Right renal cortex interstitium (tissue), 3 donors: ENCODE measurements at regions not wholly inside any gene's neighbourhood (a gene's known extent, or its start where the extent isn't known, plus 50 kb on each side); places are given as distances from the start of the nearest gene placed in this dataset.

Source experiments
- DNase-seq, 3 donors: peaks; one replicate each; pipeline ENCODE4 v3.0.0-alpha.2; 2013; ENCODE audit warnings: low read depth in 3 of 3, low spot score in 2 of 3

DNA sequence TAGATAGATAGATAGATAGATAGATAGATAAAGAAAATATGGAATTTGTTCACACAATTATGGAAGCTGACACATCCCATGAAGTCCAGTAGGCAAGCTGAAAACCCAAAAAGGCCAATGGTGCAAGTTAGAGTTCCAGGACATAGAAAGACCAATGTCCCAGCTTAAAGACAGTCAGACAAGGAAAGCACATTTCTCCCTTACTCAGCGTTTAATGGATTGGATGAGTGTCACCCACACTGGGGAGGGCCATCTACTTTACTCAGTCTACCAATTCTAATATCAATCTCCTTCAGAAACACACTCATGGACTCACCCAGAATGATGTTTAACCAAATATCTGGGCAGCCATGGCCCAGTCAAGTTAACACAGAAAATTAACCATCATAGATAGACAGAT, 327.7 kb upstream of the CDH11 start:
- no peak for DNase-seq

DNA sequence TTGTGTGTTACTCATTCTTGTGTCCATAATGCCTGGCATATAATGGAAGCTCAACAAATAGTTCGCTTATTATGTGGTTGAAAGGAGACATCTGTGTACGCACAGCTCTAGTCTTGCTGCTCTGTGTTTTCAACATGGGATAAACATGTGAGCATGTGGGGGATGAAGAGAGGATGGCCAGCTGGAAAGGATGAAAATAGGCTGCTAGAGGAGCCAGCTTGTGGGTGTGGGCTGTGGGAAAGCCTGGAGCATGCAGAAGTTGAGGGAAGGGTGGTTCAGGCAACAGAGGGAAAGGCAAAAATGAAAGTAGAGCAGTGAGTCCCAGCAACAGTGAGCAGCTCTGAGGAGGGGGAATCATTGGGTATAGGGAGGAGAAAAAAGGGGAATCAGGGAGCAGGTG, 324.6 kb upstream of the CDH11 start:
- DNase-seq, result no peak

DNA sequence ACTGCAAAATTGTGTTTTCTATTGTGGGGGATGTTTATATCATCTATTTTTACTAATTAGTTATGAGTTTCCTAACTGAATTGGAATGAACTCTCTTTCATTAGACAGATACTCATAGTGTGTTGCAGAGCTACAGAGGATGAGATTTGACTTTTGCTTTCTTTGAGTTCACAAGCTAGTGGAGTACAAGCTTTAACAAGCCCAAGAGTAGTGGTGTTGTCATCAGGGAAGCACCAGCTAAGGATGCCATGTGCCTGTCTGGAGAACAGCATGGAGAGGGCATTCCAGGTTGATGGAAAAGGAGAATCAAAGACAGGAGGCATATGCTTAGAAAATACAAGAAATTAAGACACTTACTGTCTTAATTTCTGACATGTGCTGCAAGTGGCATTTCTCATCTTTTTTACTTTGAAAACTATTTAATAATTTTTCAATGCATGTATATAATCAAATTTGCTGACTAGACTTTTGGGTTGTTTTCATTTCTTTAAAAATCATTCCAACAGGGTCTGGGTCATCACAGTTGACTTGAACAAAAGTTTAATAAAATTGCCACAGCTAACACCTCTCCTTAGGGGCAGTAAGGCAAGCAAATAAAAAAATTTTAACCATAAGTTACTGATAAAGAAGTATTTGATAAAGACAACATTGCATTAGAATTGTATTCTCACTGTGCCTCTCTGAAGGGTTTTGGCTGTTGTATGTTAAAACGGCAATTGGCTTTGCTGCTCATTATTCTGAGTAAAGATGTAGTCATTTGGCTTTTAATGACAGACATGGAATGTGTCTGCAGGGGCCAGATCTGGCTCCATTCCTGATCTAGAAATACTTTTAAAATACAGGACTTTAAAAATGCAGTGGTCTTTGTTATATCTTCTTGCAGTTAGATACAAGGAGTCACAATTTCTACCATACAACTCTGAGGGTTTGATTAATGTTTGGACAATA, 323.7 kb upstream of the CDH11 start:
- DNase-seq, result no peak

DNA sequence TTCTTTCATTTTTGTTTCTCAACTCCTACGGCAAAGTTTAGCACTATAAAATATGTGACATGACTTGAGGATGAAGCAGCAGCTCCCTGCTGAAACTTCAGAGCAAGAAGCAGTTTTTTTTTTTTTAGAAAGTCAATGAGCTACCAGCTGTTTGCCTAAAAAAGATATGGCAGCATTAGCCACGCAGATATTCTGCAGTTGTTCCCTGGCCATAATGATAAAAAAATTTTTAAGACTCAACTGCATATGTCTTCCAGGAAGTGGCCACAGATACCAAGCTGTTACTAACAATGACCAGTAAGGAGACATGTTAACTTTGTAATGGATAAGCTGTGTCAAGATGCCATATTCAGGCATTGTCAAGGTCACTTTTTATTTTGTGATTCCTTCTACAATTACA, 319.6 kb upstream of the CDH11 start:
- no peak for DNase-seq

DNA sequence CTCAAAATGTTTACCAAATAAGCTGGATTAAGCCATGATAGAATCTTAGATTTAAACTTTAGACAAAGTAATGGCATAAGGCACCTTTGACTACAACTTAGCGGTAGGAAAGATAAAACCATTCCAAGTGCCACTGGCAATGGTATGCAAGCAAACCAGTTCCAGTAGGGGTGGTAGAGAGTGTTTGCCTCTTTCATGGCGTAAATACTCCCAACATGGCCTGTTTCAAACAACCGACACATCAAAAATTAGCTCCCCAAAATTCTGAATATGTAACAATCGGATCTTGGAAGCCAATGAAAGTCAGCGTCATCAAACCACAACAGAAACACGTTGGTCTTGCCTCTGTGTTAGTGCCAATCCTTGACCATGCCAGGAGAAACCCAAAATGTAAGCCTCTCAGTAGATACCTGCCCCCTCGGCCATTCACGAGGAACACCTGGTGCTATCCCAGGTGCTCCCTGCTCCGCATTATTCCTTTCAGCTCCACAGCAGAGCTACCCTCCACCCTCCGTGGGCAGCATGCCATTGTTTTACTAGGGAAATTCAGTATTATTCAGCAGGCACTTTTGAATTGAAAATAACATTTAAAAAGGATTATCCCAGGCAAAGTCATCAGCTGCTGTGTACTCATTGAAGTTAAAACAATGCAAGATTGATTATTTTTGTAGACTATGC, 307.8 kb upstream of the CDH11 start:
- no peak for DNase-seq

DNA sequence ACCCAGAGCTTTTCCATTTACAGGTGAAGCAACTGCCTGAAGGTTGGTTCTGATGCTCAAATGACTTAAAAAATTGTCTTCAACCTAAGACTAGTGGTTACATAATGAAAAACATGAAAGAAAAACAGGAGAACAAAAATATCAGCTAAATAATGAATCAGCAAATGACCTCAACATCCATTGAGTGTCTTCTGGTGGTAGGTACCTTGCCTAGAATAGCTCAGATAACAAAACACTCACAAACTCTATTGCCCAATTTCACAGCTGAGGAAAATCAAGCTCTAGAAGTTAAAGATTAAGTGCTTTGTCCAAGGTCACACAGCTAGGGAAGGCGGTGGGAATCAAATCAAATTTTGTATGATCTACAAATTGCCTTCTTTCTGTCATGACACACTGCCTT, 304.6 kb upstream of the CDH11 start:
- no peak for DNase-seq

DNA sequence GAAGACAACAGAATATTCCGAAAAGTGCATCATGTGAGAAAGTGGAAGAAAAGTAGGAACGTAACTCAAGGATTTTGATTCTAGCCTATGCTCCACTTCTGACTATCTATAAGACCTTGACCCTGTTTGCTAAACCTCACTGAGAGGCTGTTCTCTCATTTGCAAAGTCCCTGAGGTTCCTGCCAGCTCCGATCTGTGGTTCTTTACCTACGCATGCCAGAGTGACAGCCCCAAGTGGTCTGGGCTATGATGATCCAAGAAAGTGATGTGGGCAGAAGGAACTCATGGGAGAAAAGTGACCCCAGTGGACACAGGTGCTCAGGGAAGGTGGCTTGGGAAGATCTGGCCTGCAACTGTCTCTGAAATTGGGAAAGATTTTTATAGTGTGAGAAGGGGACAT, 301.1 kb upstream of the CDH11 start:
- no peak for DNase-seq

DNA sequence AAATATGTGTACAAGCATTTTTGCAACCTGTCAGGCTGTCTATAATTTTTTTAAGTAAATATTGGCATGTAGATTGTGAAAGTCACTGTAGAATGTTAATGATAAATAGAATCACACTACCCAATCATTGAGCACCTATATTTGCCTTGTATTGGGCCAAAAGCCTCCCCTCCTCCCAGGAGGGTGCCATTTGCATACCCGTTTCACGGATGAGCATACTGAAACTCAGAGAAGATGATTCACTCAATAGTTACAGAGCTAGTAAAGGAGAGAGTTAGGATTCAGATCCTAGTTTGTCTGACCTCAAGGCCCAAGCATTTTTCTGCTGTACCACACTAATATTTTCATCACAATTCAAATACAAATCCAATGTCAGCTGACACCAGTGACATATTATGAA, 299.7 kb upstream of the CDH11 start:
- DNase-seq, result no peak

DNA sequence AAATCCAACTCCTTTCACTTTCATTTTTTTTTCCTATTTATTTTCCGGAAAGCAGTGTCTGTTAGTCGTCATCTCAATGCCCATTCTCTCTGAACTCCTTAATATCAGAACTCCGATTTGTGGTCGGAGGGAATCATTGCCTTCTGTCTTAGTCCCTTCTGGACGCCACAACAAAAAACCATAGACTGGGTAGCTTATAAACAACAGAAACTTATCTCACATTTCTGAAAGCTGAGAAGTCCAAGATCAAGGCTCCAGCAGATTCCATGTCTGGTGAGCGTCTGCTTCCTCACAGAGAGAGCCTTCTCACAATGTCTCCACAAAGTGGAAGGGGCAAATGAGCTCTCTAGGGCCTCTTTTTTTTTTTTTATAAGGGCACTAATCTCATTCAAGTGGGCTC, 296.6 kb upstream of the CDH11 start:
- DNase-seq, result no peak

DNA sequence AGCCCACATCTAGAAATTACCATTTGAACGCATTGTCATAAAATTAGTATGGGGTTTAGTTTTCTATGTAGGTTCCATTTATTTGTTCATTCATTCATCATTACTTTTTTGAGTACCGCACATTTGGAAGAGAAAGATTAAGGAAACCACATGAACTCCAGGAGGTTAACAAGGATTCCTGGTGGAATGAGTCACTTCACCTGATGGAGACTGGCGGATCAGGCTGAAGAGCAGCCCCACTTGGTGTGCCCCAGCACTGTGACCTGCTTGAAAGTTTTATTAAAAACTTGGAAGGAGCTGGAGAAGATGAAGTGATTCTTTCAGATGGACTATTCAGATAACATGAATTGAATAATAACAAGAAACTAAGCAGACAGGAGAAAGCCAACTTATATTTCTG, 293.6 kb upstream of the CDH11 start:
- DNase-seq, result no peak

DNA sequence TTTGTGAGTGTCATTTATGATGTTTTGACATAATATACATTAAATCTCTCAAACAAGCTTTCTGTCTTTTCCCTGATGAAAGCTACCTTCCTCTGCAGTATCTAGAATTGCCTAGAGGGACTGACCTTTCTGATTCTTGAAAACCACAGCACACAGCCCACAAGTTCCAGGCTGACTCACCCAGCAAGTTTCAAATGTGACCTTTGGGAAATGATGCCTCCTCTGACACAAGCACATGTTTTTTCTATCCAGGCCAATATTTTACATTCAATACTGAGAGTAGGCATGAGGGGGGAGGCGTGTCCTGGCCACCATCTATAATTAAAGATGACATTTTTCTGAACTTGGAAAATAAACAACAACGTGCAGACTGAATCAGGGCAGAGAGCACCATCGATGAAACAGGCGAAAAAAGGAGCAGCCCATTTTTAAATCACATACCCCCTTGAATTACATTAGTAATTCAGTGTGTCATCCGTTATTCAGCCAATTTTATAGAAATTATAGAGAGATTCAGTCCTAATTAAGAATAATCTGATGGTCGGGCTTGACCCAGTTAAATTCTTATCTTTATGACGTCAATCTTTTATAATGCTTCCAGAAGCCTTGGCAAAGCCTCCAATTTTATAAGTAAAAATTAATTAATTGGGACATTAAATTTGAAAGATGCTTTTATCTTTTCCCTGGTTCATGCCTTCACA, 292.6 kb upstream of the CDH11 start:
- no peak for DNase-seq

DNA sequence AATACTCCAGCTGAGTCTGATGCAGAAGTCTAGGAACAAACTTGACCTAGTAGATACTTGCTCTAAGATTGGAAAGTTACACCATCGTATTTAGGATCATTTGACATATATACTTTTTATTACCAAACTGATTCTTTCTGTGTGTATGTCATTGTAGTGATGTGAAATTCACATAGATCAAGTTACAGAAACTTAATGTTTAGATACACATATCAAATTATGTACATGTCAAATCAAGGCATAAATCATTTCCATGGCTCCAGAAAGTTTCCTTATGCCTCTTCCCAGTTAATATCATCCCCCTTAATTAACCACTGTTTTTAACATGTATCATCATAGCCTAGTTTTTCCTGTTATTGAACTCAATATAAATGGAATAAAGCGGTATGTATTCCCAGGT, 292.0 kb upstream of the CDH11 start:
- no peak for DNase-seq

DNA sequence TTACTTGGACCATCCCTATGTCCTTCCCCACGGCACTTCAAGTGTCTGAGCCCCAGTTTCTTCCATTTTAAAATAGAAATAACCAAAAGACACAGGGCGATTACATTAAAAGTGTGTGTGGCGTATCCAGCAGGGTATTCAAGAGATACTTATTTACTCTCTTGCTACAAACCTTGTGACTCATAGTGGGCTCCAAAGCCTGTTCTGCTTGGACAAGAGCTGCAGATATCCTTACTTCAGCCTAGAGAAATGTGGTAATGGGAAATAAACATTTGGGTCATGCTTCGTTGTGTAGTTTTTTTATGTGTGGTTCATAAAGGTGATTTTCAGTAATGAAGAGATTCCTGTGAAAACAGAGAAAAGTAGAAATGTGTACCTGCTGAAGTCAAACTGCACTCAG, 288.9 kb upstream of the CDH11 start:
- DNase-seq, result no peak

DNA sequence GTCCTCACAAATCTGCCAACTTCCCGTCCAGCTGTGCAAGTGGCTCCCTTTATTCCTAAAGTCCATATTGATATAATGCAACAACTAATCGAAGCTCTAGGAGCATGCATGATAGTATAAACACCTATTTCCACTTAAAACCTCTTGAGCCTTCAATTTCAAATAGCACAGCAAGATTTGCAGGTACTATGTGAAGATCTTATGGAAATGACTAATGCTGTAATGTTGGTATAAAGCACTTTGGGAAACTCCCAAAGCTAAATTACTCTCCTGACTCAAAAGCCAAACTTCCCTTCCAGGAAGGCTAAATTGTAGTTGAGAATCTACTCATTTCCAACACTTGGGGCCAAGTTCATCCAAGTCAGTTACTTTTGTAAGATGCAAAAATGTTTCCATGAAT, 287.6 kb upstream of the CDH11 start:
- DNase-seq, result no peak

DNA sequence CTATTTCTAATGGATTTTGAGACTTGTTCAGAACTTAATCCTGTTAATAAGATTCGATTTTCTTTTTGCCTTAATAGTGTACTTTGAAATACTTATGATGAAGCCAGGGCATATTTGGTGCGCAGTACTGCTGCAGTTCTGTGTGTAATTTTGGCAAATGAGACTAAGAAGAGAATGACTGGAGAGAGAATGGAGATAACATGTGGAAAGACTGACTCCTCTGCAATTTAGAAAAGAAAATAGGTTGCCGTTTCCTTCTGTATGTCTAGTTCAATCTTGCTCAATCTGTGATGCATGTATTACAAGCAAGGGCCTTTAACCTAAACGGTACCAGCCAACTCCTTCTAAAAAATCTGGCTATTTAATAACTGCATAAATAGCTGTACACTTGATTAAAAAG, 285.1 kb upstream of the CDH11 start:
- no peak for DNase-seq

DNA sequence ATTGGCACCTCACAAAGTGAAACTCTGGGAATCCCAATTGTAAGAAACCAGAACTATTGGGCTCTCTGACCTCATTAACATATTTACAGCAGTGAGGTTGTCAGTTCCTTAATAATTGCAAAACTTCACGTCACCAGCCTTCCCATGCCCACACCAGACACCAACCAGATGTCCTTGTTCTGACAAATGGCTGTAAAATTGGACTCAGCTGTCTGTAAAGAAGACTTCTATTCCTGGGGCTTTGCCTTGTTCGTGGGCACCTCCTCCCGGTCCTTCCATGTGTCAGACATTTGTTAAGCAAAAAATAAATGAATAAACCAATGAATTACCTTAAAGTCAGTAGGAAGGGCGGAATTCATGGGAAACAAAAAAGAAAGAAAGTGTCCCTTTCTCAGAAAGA, 284.3 kb upstream of the CDH11 start:
- DNase-seq, result no peak

DNA sequence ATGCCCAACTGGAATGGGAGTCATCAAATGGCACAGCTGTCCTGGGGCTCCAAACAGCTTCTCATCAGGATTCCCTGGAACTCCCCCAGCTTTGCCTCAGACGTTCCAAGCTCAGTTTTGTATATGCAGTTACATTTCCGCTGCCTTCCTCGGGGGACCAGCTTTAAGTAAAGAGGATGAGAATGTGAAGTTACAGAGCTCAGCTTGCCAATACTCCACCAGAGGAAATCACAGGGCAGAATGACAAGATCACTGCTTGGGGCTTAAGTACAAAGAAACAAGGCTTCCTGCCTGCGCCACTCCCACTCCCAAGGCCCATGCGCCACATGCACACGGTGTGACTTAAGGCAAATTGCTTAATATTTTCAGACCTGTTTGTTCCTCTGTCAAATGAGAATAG, 272.4 kb upstream of the CDH11 start:
- no peak for DNase-seq

DNA sequence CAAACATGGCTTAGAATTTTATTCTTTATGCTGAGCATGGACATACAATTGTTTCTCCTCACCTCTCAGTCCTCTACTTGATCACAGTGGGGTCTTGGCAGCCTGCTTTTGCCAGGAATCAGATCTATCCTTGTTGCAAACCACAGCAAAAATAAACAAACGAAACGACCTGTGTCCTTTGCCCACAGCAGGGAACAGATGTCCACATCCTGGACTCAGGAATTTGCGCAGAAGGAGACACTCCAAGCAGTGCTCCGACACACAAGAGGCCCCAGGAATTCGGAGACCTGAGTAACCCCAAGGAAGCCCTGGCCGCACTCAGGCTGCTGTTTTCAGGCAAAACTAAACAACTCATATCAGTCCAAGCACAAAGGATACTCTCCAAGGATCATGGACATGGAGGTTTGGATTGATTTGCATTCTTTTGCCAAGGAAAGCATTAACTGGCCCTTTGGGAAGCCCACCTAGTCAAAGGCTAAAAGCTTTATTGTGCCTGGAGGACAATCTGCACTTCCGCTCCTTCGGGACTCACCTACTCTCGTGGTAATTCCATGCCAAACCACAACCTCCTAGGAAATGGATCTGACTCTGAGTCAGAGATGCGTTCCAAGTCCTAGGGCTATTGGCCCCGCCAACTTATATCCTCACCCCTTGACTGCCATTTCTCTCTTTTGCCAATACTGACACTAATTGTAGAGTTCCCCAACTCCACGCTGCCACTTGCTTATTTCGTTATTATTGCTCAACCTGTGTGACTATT, 271.1 kb upstream of the CDH11 start:
- no peak for DNase-seq

DNA sequence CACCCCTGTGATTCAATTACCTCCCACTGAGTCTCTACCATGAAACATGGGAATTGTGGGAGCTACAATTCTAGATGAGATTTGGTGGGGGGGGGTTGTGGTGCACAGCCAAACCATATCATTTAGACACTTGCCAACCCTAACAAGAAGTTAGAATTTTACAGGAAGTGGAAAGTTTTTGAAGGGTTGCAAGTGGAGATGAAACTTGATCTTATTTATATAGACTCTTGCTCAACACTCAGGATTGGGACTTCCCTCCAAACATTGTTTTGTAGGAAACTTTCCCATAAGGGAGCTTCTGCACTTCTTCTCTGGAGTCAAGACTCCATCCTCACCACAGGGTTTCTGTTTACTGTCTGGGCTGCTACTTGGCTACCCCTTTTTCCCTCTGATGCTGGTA, 266.7 kb upstream of the CDH11 start:
- no peak for DNase-seq

DNA sequence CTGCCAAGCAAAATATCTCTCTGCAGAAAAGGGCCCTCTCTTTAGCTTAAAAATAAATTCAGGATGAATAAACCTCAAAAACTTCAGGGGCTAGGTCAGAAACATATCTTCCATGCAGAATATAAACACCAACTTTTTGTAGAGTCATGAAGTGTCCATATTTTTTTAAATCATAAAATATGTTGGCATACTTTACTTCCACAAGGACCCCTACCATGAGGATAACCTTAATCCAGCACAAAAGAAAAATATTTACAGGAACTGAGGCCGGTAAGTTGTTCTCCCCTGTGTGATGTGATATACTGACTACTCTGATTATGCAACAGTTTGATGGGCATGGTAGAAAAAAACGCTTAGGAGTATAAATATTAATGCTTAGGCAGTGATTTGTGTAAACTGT, 264.8 kb upstream of the CDH11 start:
- no peak for DNase-seq

DNA sequence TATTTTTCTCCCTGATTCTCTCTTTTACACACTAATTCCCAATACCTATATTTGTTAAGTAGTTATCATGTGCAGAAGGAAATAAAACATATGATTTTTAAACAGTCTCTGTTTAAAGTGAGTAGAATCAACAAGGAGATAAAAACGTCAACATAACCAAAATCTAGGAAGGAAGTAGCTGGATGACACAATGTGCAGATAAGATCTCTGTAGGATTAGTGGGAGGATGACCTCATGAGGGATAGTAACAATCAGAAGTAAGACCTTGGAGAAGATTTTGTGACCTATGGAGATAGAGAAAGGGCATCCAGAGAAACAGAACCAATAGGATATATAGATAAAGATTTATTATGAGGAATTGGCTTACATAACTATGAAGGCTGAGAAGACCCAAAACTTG, 262.6 kb upstream of the CDH11 start:
- DNase-seq, result no peak
